GM12878 (cell line): ENCODE measurements at regions not wholly inside any gene's neighbourhood (a gene's known extent, or its start where the extent isn't known, plus 50 kb on each side); places are given as distances from the start of the nearest gene placed in this dataset.

Experiments
- CHD2 ChIP-seq: IDR thresholded peaks from 2 replicates; pipeline ENCODE4 v1.6.1; 2011; ENCODE audit warnings: low read depth, low read length, improper control_type of control experiment, borderline replicate concordance
- FOXM1 ChIP-seq: IDR thresholded peaks from 2 replicates; pipeline ENCODE4 v1.6.1; 2012; ENCODE audit warnings: low read depth, mild to moderate bottlenecking, inconsistent platforms, low read length, moderate library complexity
- LARP7 ChIP-seq: fragments of 450-650 bp; IDR thresholded peaks from 2 replicates; pipeline ENCODE4 v1.6.1; 2017; ENCODE audit warnings: mild to moderate bottlenecking
- MTA3 ChIP-seq: IDR thresholded peaks from 2 replicates; pipeline ENCODE4 v1.6.1; 2012; ENCODE audit warnings: low read length, inconsistent platforms, borderline replicate concordance
- POLR2AphosphoS2 ChIP-seq: IDR thresholded peaks from 2 replicates; pipeline ENCODE4 v1.6.1; 2011; ENCODE audit warnings: low read depth, mild to moderate bottlenecking, low read length, improper control_type of control experiment, moderate library complexity
- POLR2AphosphoS5 ChIP-seq: IDR thresholded peaks from 2 replicates; pipeline ENCODE4 v1.6.1; 2011; ENCODE audit warnings: mild to moderate bottlenecking, low read length, inconsistent platforms
- RCOR1 ChIP-seq: conservative IDR thresholded peaks from 2 replicates; pipeline ENCODE4 v1.6.1; 2012; ENCODE audit warnings: low read depth, low read length, improper control_type of control experiment
- SRF ChIP-seq, 2 experiments: IDR thresholded peaks; 2 replicates each; pipeline ENCODE4 v1.6.1; 2011; ENCODE audit warnings: low read depth in 2 of 2, low read length in 2 of 2, mild to moderate bottlenecking in 1 of 2, moderate library complexity in 1 of 2
- TBL1XR1 ChIP-seq: IDR thresholded peaks from 2 replicates; pipeline ENCODE4 v1.6.1; 2012; ENCODE audit warnings: low read depth, low read length, improper control_type of control experiment
- TCF12 ChIP-seq: IDR thresholded peaks from 2 replicates; pipeline ENCODE4 v1.6.1; 2011; ENCODE audit warnings: low read depth, mild to moderate bottlenecking, low read length
- YY1 ChIP-seq: IDR thresholded peaks from 2 replicates; pipeline ENCODE4 v1.6.1; 2011; ENCODE audit warnings: low read depth, mild to moderate bottlenecking, low read length
- TF ChIP-seq, protein P1 (sequence below), 3 experiments: IDR thresholded peaks in 2 of 3; conservative IDR thresholded peaks in 1 of 3; 2 replicates each; pipeline ENCODE4 v1.5.1; 2011; ENCODE audit warnings: low read depth in 3 of 3, low read length in 3 of 3, mild to moderate bottlenecking in 3 of 3, control low read depth in 2 of 3, moderate library complexity in 2 of 3, inconsistent platforms in 1 of 3, mixed read lengths in 1 of 3; ENCODE audit not compliant: control insufficient read depth in 2 of 3, insufficient read depth in 1 of 3; ENCODE audit errors: extremely low read depth in 1 of 3
- TF ChIP-seq, protein P2 (sequence below): IDR thresholded peaks from 2 replicates; pipeline ENCODE4 v1.6.1; 2012; ENCODE audit warnings: low read length, inconsistent platforms
- TF ChIP-seq, protein P3 (sequence below): IDR thresholded peaks from 2 replicates; pipeline ENCODE4 v1.6.1; 2012; ENCODE audit warnings: low read depth, low read length, improper control_type of control experiment

DNA sequence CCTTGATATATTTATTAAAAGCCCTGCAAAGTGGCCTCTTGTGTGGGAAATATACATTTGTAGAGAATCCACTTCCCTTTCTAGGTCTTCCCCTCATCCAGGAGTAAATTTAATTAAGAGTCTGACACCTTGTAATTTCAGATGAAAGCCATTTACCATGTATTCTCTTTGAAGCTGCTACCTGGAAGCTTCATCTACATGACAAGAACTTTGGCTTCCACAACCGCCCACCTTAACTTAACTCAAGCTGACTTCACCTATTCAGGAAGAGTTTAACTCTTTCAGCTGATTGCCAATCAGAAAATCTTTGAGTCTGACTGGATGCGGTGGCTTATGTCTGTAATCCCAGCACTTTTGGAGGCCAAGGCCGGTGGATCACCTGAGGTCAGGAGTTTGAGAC lies 899.9 kb downstream of the TAF11L14 start:
- no peak for TF ChIP-seq LARP7
- no peak for TF ChIP-seq POLR2AphosphoS5
- TF ChIP-seq, protein P1, sequence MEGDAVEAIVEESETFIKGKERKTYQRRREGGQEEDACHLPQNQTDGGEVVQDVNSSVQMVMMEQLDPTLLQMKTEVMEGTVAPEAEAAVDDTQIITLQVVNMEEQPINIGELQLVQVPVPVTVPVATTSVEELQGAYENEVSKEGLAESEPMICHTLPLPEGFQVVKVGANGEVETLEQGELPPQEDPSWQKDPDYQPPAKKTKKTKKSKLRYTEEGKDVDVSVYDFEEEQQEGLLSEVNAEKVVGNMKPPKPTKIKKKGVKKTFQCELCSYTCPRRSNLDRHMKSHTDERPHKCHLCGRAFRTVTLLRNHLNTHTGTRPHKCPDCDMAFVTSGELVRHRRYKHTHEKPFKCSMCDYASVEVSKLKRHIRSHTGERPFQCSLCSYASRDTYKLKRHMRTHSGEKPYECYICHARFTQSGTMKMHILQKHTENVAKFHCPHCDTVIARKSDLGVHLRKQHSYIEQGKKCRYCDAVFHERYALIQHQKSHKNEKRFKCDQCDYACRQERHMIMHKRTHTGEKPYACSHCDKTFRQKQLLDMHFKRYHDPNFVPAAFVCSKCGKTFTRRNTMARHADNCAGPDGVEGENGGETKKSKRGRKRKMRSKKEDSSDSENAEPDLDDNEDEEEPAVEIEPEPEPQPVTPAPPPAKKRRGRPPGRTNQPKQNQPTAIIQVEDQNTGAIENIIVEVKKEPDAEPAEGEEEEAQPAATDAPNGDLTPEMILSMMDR (IDR thresholded peaks at IDR 0.05 in 2 of 3, conservative IDR thresholded peaks at IDR 0.05 in 1 of 3; ENCODE audit: control insufficient read depth in 2 of 3, extremely low read depth in 1 of 3, insufficient read depth in 1 of 3, low read depth in 3 of 3, low read length in 3 of 3): no peak
- no peak for TF ChIP-seq TCF12
- no peak for TF ChIP-seq CHD2
- no peak for TF ChIP-seq POLR2AphosphoS2
- TF ChIP-seq RCOR1: no peak
- no peak for TF ChIP-seq YY1
- no peak for TF ChIP-seq MTA3
- TF ChIP-seq, protein P2, sequence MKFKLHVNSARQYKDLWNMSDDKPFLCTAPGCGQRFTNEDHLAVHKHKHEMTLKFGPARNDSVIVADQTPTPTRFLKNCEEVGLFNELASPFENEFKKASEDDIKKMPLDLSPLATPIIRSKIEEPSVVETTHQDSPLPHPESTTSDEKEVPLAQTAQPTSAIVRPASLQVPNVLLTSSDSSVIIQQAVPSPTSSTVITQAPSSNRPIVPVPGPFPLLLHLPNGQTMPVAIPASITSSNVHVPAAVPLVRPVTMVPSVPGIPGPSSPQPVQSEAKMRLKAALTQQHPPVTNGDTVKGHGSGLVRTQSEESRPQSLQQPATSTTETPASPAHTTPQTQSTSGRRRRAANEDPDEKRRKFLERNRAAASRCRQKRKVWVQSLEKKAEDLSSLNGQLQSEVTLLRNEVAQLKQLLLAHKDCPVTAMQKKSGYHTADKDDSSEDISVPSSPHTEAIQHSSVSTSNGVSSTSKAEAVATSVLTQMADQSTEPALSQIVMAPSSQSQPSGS: no peak
- no peak for TF ChIP-seq SRF (IDR thresholded peaks at IDR 0.05; ENCODE audit: low read depth in 2 of 2, low read length in 2 of 2)
- no peak for TF ChIP-seq FOXM1
- TF ChIP-seq, protein P3, sequence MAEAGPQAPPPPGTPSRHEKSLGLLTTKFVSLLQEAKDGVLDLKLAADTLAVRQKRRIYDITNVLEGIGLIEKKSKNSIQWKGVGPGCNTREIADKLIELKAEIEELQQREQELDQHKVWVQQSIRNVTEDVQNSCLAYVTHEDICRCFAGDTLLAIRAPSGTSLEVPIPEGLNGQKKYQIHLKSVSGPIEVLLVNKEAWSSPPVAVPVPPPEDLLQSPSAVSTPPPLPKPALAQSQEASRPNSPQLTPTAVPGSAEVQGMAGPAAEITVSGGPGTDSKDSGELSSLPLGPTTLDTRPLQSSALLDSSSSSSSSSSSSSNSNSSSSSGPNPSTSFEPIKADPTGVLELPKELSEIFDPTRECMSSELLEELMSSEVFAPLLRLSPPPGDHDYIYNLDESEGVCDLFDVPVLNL: no peak
- TF ChIP-seq TBL1XR1: no peak
